ENCODE measurements at regions not wholly inside any gene's neighbourhood (a gene's known extent, or its start where the extent isn't known, plus 50 kb on each side); places are given as distances from the start of the nearest gene placed in this dataset.

GRCh38 chr21:22981819-22982218 lies 1983.6 kb downstream of the NCAM2 start:
- TF ChIP-seq CTCF (IDR thresholded peaks at IDR 0.05) = no peak
- Histone ChIP-seq H3K4me3 (no peak overlapping the region), H3K9me3 (peaks cover 58% of the 10 kb centered on the region), H3K36me3 (ENCODE audit: low read depth) (no peaks in the 10 kb centered on the region), H3K4me1 (ENCODE audit: low read depth) (no peaks in the 10 kb centered on the region)
- DNase-seq (no peak), ATAC-seq (no peak)
- intact Hi-C loops (cut with DNase I, micrococcal nuclease) = no loop called here

GRCh38 chr21:22993144-22993543 lies 1994.9 kb downstream of the NCAM2 start:
- Histone ChIP-seq H3K4me3 (no peak overlapping the region), H3K36me3 (ENCODE audit: low read depth) (no peaks in the 10 kb centered on the region)

DNA sequence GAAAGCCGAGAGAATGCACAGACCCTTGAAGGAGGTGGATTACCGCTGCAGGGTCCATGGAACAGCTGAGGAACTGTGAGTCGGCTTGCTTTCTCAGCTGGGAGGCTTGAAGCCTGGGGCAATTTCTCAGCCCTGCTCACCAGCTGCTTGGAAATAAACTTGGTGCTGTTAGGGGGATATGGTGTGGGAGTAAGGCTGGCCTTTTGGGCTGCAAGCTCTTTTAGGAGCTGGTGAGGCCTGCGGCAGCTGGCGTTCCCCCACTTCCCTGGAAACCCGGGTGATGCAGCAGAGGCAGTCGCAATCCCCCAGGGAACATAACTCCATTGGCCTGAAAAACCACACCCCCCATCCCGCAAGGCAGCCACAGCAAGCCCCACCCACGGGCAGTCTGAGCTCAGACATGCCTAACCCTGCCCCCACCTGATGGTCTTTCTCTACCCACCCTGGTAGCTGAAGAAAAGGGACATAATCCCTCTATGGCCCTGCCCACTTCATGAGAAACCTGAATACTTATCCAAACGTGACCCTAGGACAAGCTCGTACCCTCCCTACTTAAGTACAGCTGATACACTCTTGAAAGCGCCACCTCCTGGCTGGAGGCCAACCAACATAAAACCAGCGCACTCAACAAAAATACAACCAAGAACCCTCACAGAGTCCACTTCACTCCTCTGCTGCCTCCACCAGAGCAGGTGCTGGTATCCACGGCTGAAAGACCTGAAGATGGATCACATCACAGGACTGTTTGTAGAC lies 1995.8 kb downstream of the NCAM2 start:
- intact Hi-C loops (cut with DNase I, micrococcal nuclease) = no loop called here
- Histone ChIP-seq H3K36me3 (ENCODE audit: low read depth) (no peaks in the 10 kb centered on the region), H3K4me1 (ENCODE audit: low read depth) (no peaks in the 10 kb centered on the region), H3K4me3 (no peak overlapping the region), H3K9me3 (peaks cover 30% of the 10 kb centered on the region)
- DNase-seq (no peak), ATAC-seq (no peak)
- no peak for TF ChIP-seq CTCF (IDR thresholded peaks at IDR 0.05)

More at GRCh38 chr21:22993144-22993543, 1994.9 kb downstream of the NCAM2 start:
- no peak for TF ChIP-seq CTCF (IDR thresholded peaks at IDR 0.05)
- intact Hi-C loops (cut with DNase I, micrococcal nuclease) = no loop called here
- ATAC-seq (no peak), DNase-seq (no peak)
- Histone ChIP-seq H3K9me3 (peaks cover 36% of the 10 kb centered on the region), H3K4me1 (ENCODE audit: low read depth) (no peaks in the 10 kb centered on the region)

- no peaks in the 10 kb centered on the region for H3K36me3 ChIP-seq (ENCODE audit: low read depth)
- peaks cover 43% of the 10 kb centered on the region for H3K9me3 ChIP-seq
- no peaks in the 10 kb centered on the region for H3K4me1 ChIP-seq (ENCODE audit: low read depth)
- no peak for TF ChIP-seq CTCF (IDR thresholded peaks at IDR 0.05)
- intact Hi-C loops (cut with DNase I, micrococcal nuclease) = no loop called here
- DNase-seq (no peak), ATAC-seq (no peak)
- H3K4me3 ChIP-seq = no peak overlapping the region
Observed at GRCh38 chr21:23003951-23004350, 2005.7 kb downstream of the NCAM2 start.

GRCh38 chr21:23008601-23009202 lies 2010.5 kb downstream of the NCAM2 start:
- no peak for TF ChIP-seq CTCF (IDR thresholded peaks at IDR 0.05)
- intact Hi-C loops (cut with DNase I, micrococcal nuclease) = no loop called here
- Histone ChIP-seq H3K4me1 (ENCODE audit: low read depth) (no peaks in the 10 kb centered on the region), H3K4me3 (no peak overlapping the region), H3K9me3 (peaks cover 54% of the 10 kb centered on the region), H3K36me3 (ENCODE audit: low read depth) (no peaks in the 10 kb centered on the region)
- ATAC-seq (no peak), DNase-seq (no peak)

All from mucosa of descending colon (tissue), 3 donors.